AG04450 (cell line): ENCODE measurements at regions not wholly inside any gene's neighbourhood (a gene's known extent, or its start where the extent isn't known, plus 50 kb on each side); places are given as distances from the start of the nearest gene placed in this dataset.

Source experiments
- CTCF ChIA-PET: fragments of 300-600, 350-600 bp; formaldehyde crosslinking; extraction: SDS; loops from one replicate; lab custom pipeline; 2022; ENCODE audit warnings: antibody characterized with exemption, inconsistent platforms; lab: Charles Lee
- POLR2A ChIA-PET: fragments of 350-600 bp; formaldehyde crosslinking; extraction: SDS; loops from one replicate; lab custom pipeline; 2021; ENCODE audit warnings: antibody characterized with exemption, inconsistent platforms; lab: Yijun Ruan, JAX
- DNase-seq: peaks from one replicate; pipeline ENCODE4 v3.0.0-alpha.2; 2011; ENCODE audit warnings: low read depth, low spot score
- H3K27ac ChIP-seq: one replicate; pipeline ENCODE4 v1.5.1; 2012; ENCODE audit warnings: low read depth, low read length, control low read depth
- H3K27me3 ChIP-seq: one replicate; pipeline ENCODE4 v1.6.0; 2012; ENCODE audit warnings: low read length; ENCODE audit not compliant: control insufficient read depth, insufficient read depth
- H3K4me3 ChIP-seq: 2 replicates; pipeline ENCODE4 v1.5.1; 2011; ENCODE audit warnings: mild to moderate bottlenecking, low read depth, low read length, control low read depth
- H3K9me3 ChIP-seq: 2 replicates; pipeline ENCODE4 v1.5.1; 2012; ENCODE audit warnings: low read length; ENCODE audit not compliant: control insufficient read depth, insufficient read depth
- TF ChIP-seq, protein P1 (sequence below): IDR thresholded peaks from 2 replicates; pipeline ENCODE4 v1.5.1; 2011; ENCODE audit warnings: low read depth, low read length, control low read depth, inconsistent platforms

DNA sequence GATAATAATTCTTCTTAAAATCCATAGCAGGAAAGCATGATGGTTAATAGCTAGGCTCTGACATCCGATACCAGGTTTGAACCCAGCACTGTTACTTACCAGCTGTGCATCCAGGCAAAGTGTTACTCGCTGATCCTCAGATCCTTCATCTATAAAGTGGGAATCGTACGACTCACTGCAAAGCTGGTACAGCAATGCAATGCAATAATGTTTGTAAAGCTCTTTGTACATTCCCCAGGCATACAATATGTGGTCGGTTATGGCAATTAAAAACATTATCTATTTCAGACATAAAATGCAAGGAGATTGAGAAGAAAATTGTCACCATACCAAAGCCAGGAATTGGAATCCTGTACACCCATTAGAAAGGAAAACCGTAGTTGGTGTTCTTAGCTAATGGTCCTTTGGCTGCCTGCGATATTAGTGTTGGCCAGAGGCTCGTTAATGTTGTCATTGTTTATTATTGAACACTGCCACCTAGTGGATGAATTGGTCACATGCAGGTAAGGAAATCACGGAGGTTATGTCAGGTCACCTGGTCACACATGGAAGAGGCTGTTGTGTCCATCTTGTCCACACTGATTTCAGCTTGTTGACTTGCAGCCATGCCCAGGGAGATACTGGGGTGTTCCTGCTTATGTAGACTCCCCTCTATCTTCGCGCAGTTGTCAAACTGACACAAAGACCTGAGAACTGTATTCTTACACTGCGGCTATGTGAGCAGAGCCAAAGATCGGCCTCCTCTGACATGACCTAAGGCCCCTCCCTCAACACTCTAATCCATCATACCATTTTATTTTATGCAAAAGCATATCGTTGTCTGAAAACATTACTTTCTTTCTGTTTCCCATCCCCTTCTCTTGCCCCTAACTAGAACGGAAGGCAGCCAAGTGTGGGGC, 87.5 kb upstream of the PPP2R2B start:
- TF ChIP-seq, protein P1, sequence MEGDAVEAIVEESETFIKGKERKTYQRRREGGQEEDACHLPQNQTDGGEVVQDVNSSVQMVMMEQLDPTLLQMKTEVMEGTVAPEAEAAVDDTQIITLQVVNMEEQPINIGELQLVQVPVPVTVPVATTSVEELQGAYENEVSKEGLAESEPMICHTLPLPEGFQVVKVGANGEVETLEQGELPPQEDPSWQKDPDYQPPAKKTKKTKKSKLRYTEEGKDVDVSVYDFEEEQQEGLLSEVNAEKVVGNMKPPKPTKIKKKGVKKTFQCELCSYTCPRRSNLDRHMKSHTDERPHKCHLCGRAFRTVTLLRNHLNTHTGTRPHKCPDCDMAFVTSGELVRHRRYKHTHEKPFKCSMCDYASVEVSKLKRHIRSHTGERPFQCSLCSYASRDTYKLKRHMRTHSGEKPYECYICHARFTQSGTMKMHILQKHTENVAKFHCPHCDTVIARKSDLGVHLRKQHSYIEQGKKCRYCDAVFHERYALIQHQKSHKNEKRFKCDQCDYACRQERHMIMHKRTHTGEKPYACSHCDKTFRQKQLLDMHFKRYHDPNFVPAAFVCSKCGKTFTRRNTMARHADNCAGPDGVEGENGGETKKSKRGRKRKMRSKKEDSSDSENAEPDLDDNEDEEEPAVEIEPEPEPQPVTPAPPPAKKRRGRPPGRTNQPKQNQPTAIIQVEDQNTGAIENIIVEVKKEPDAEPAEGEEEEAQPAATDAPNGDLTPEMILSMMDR, result peak; percentile 74
- H3K27ac ChIP-seq, result no peak overlapping the region
- DNase-seq, result peak; percentile 33
- ChIA-PET POLR2A (no interaction called here), CTCF (interaction anchor here (0.6 to 8.6 kb wide), 36 partner anchors 9 to 662 kb away, joined by 3 to 140 read pairs (median 4); no protein-coding TSS in a partner anchor)
- H3K9me3 ChIP-seq, result no peaks in the 10 kb centered on the region
- H3K4me3 ChIP-seq, result no peak overlapping the region
- H3K27me3 ChIP-seq, result no peaks in the 10 kb centered on the region

DNA sequence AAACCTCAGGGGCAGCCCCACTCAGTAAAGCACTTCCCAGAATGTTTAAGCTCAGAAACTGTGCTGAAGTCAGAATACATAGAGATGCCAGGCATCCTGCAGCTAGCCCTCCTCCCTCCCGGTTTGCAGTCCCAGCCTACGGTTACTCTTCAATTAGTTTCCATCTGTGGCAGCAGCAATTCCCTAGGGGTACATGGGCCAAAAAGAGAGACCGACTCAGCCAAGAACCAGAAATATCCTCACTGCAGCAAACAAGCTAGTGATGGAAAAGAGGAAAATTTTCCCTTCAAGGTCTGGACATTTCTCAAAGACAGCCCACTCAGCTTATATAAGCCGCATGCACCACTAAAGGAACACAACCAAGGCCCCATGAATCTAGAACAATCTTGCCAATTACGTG, 89.1 kb upstream of the PPP2R2B start:
- no peak for DNase-seq
- no peaks in the 10 kb centered on the region for H3K27me3 ChIP-seq

GRCh38 chr5:146971401-146971800, 92.8 kb upstream of the PPP2R2B start:
- POLR2A ChIA-PET, result no interaction called here
- no peak overlapping the region for H3K4me3 ChIP-seq
- H3K9me3 ChIP-seq, result no peaks in the 10 kb centered on the region
- no peak overlapping the region for H3K27ac ChIP-seq
- DNase-seq, result no peak
- no peaks in the 10 kb centered on the region for H3K27me3 ChIP-seq
- CTCF ChIA-PET, result interaction anchor here (1.4 to 1.7 kb wide), 2 partner anchors 430 to 438 kb away, joined by 3 to 4 read pairs; no protein-coding TSS in a partner anchor
- TF ChIP-seq, protein P1, result no peak

More for the DNA sequence above, 89.1 kb upstream of the PPP2R2B start:
- ChIA-PET POLR2A (no interaction called here), CTCF (interaction anchor here (1.5 to 8.6 kb wide), 5 partner anchors 15 to 434 kb away, joined by 4 to 140 read pairs (median 6); no protein-coding TSS in a partner anchor)
- H3K9me3 ChIP-seq, result no peaks in the 10 kb centered on the region
- TF ChIP-seq, protein P1, result no peak
- H3K27ac ChIP-seq, result no peak overlapping the region
- H3K4me3 ChIP-seq, result no peak overlapping the region

DNA sequence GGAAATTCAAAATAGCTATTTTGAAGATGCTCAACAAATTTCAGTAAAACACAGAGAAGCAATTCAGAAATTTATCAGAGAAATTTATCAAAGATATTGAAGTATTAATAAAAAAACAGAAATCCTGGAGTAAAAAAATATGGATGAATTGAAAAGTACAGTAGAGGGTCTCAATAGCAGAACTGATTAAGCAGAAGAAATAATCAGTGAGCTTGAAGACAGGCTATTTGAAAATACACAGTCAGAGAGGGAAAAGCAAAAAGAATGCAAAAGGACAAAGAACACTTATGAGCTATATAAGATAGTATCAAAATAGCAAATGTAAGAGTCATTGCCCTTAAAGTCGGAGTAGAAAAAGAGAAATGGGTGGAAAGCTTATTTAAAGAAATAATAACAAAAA, 107.9 kb upstream of the PPP2R2B start:
- TF ChIP-seq, protein P1, result no peak
- Histone ChIP-seq H3K4me3 (no peak overlapping the region), H3K27ac (no peak overlapping the region), H3K27me3 (no peaks in the 10 kb centered on the region), H3K9me3 (no peaks in the 10 kb centered on the region; the same call in 1 of the 2 replicates)
- DNase-seq, result no peak
- CTCF ChIA-PET, result interaction anchor here (1.3 kb wide), 1 partner anchor 21 kb away, joined by 4 read pairs; no protein-coding TSS in a partner anchor
- POLR2A ChIA-PET, result no interaction called here
